ENCODE measurements at regions not wholly inside any gene's neighbourhood (a gene's known extent, or its start where the extent isn't known, plus 50 kb on each side); places are given as distances from the start of the nearest gene placed in this dataset.

GRCh38 chr4:133592106-133592505, 443.0 kb downstream of the PCDH10 start:
- TF ChIP-seq POLR2A (IDR thresholded peaks at IDR 0.05) = no peak
- no peaks in the 10 kb centered on the region for H3K36me3 ChIP-seq
- H3K9me3 ChIP-seq = no peaks in the 10 kb centered on the region
- no peak for DNase-seq
- H3K27me3 ChIP-seq = no peaks in the 10 kb centered on the region
- no peak overlapping the region for H3K4me3 ChIP-seq
- H3K4me1 ChIP-seq = no peaks in the 10 kb centered on the region
- WGBS, 2 donors = 60 to 92% methylated on average over 1 of the region's 1 CpG
- H3K27ac ChIP-seq = no peak overlapping the region
- intact Hi-C loops (cut with DNase I) = no loop called here

DNA sequence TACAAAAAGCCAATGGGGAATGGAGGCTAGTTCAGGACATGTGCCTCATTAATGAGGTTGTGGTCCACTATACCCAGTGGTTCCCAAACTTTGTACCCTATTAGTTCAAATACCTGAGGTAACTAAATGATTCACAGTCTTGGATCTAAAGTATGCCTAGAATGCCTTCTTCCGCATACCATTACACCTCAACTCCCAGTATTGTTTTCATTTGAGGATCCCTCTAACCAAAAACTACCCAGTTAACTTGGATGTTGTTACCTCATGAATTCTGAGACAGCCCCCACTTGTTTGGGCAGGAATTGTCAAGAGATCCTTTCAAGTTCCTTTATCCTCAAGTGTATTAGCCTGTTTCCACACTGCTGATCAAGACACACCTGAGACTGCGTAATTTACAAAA, 439.2 kb downstream of the PCDH10 start:
- Histone ChIP-seq H3K36me3 (no peaks in the 10 kb centered on the region), H3K27me3 (no peaks in the 10 kb centered on the region), H3K9me3 (no peaks in the 10 kb centered on the region), H3K4me3 (no peak overlapping the region), H3K4me1 (no peaks in the 10 kb centered on the region), H3K27ac (no peak overlapping the region)
- no peak for DNase-seq
- 88 to 90% methylated on average over 2 of the region's 2 CpGs for WGBS, 2 donors
- intact Hi-C loops (cut with DNase I) = no loop called here
- TF ChIP-seq POLR2A (IDR thresholded peaks at IDR 0.05) (no peak), CTCF (IDR thresholded peaks at IDR 0.05) (no peak)

GRCh38 chr4:133585323-133585722, 436.2 kb downstream of the PCDH10 start:
- H3K4me3 ChIP-seq = no peak overlapping the region

DNA sequence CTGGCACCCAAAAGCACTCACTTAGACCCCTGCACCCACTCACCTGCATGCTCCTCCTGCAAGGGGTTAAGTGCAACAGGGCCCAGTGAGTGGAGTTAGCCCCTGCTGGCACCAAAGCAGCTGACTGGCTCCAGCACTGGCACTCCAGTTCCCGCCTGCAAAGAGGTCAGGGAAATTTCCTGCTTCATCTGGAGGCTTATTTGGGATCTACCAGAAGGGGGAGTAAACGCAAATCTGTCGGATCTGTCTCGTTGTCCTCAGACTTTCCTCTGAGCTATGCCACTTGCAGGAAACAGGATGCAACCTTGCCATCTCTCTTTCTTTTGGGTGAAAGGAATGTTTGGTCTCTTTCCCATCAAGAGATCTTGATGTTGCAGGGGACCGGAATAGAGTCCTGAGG, 435.6 kb downstream of the PCDH10 start:
- WGBS, 2 donors = 91 to 92% methylated on average over 1 to 4 of the region's 5 CpGs
- no peaks in the 10 kb centered on the region for H3K27me3 ChIP-seq
- DNase-seq = no peak
- H3K27ac ChIP-seq = no peak overlapping the region
- H3K4me3 ChIP-seq = no peak overlapping the region
- H3K9me3 ChIP-seq = no peaks in the 10 kb centered on the region
- no peaks in the 10 kb centered on the region for H3K36me3 ChIP-seq
- no peaks in the 10 kb centered on the region for H3K4me1 ChIP-seq
- intact Hi-C loops (cut with DNase I) = no loop called here
- TF ChIP-seq POLR2A (IDR thresholded peaks at IDR 0.05) (no peak), CTCF (IDR thresholded peaks at IDR 0.05) (no peak)

More at GRCh38 chr4:133585323-133585722, 436.2 kb downstream of the PCDH10 start:
- intact Hi-C loops (cut with DNase I) = no loop called here
- H3K27ac ChIP-seq = no peak overlapping the region
- no peak for DNase-seq
- H3K36me3 ChIP-seq = no peaks in the 10 kb centered on the region
- TF ChIP-seq CTCF (IDR thresholded peaks at IDR 0.05) (no peak), POLR2A (IDR thresholded peaks at IDR 0.05) (no peak)
- no peaks in the 10 kb centered on the region for H3K9me3 ChIP-seq
- no peaks in the 10 kb centered on the region for H3K4me1 ChIP-seq
- H3K27me3 ChIP-seq = no peaks in the 10 kb centered on the region
- WGBS, 2 donors = 78 to 81% methylated on average over 2 to 7 of the region's 8 CpGs

DNA sequence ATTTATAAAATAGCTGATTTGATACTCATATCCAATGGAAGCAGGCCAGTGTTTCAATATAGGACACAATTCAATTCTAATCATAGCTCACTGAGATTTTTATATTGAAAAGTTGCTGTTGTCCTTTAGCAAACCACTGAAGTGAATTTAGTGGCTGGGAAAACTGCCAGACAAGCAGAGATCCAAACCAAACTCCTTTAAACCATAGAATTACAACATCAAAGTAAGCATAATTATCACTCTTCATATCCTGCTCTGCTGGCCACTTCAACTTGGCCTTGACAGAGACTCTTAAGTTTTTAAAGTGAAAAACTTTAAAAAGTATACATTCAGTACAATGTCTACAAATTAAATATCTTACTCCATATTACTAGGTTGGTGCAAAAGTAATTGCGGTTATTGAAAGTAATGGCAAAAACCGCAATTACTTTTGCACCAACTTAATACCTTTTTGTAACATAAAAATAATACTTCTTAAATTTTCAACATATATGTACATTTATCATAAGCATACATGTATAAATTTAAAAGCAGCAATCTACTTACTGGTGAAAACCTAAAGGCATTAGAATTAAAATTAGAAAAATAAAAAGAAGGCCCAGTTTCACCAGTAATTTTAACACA, 433.0 kb downstream of the PCDH10 start:
- no peaks in the 10 kb centered on the region for H3K4me1 ChIP-seq
- DNase-seq = no peak
- intact Hi-C loops (cut with DNase I) = no loop called here
- WGBS, 2 donors = 83 to 97% methylated on average over 2 of the region's 2 CpGs
- H3K9me3 ChIP-seq = no peaks in the 10 kb centered on the region
- no peak overlapping the region for H3K27ac ChIP-seq
- H3K36me3 ChIP-seq = no peaks in the 10 kb centered on the region
- no peaks in the 10 kb centered on the region for H3K27me3 ChIP-seq
- TF ChIP-seq CTCF (IDR thresholded peaks at IDR 0.05) = no peak
- no peak overlapping the region for H3K4me3 ChIP-seq

GRCh38 chr4:133574248-133574647, 425.2 kb downstream of the PCDH10 start:
- intact Hi-C loops (cut with DNase I) = no loop called here
- no peak for TF ChIP-seq POLR2A (IDR thresholded peaks at IDR 0.05)
- no peak for TF ChIP-seq CTCF (IDR thresholded peaks at IDR 0.05)
- DNase-seq = no peak
- Histone ChIP-seq H3K4me1 (no peaks in the 10 kb centered on the region), H3K4me3 (no peak overlapping the region), H3K36me3 (no peaks in the 10 kb centered on the region), H3K27ac (no peak overlapping the region), H3K9me3 (no peaks in the 10 kb centered on the region), H3K27me3 (no peaks in the 10 kb centered on the region)
- WGBS, 2 donors = 70 to 100% methylated on average over 1 of the region's 1 CpG
